ELR (cell line): ENCODE measurements at regions not wholly inside any gene's neighbourhood (a gene's known extent, or its start where the extent isn't known, plus 50 kb on each side); places are given as distances from the start of the nearest gene placed in this dataset.

Experiments
- DNase-seq: peaks from one replicate; pipeline ENCODE4 v3.0.0-alpha.2; 2015; ENCODE audit warnings: low read depth

GRCh38 chr5:174159327-174160114, 114.0 kb downstream of the NSG2 start:
- peak; percentile 62 for DNase-seq

GRCh38 chr5:174165406-174165805, 119.9 kb downstream of the NSG2 start:
- DNase-seq: no peak

GRCh38 chr5:174166231-174167079, 120.9 kb downstream of the NSG2 start:
- no peak for DNase-seq

- DNase-seq: no peak
These were observed 121.8 kb downstream of the NSG2 start for GRCh38 chr5:174167080-174167910.

DNA sequence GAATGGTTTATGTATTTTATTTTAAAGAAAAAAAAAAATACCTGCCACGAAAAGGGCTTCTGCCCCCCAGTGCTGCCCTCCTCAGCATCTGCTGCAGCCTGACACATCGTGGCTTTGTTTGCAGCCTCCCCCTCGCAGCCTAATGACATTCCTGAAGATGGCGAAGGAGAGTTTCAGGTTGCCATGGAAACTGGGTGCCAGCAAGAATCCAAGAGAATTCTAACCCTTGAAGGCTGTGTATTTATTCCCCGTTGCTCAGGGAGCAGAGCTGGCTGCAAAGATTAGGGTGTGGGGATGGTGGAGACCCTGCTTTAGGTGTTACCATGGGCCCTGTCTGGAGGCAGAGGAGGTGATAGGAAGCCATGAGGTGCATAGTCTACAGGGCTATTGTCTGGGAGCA, 126.6 kb downstream of the NSG2 start:
- no peak for DNase-seq

DNA sequence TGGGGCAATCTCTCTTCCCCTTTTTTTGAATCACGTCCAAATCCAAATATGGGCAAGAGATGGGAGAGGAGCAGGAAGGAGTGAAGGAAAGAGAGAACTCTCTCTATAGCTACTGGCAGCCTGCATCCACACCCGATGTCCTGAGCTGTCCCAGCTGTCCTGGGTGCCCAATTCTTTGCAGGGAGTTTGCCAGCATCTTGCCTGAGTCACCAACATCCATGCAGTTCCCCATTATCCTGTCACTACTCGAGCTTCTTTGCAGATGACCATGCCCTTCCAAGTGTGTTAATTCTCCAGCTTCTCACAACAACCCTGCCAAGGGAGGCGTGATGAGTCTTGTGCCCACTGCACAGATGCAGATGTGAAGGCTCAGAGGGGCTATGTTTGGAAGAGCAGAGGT, 127.1 kb downstream of the NSG2 start:
- DNase-seq: no peak

DNA sequence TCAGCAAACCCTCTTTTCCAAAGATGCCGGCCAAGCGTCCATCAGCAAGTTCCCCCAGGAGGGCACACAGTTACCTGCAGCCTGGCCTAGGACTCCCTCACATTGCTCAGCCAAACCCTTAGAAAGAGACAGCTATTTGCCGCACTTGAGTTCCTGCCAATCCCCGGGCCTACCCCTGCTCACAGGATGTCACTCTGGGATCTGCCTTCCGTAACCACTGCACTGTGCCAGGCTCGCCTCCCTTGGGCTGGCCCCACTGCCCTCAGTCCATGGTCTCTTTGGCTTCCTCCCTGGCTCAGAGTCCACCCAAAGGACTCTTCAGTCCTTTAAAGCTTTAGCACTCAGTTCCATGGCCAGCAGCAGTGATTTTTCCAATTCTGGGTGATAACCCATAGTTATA, 128.3 kb downstream of the NSG2 start:
- DNase-seq: no peak

- no peak for DNase-seq
These were observed 130.3 kb downstream of the NSG2 start for GRCh38 chr5:174175716-174176268.

DNA sequence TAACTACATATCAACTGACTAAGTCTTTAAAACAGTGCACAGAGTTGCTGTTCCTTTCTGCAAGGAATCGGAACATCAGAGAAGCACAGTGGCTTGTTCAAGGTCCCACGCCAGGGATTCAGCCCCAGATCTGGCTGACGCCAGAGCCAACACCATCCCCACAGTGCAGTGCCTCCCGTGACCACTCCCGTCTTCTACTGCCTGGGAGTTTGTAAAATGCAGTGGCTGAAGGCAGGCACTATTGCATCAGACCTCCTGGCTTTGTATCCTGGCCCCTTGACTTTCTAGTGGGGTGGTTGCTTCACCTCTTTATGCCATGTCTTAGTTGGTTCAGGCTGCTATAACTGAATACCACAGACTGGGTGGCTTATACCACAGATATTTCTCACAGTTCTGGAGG, 131.0 kb downstream of the NSG2 start:
- DNase-seq: no peak

- DNase-seq: no peak
These were observed 132.0 kb downstream of the NSG2 start for GRCh38 chr5:174177531-174177930.

DNA sequence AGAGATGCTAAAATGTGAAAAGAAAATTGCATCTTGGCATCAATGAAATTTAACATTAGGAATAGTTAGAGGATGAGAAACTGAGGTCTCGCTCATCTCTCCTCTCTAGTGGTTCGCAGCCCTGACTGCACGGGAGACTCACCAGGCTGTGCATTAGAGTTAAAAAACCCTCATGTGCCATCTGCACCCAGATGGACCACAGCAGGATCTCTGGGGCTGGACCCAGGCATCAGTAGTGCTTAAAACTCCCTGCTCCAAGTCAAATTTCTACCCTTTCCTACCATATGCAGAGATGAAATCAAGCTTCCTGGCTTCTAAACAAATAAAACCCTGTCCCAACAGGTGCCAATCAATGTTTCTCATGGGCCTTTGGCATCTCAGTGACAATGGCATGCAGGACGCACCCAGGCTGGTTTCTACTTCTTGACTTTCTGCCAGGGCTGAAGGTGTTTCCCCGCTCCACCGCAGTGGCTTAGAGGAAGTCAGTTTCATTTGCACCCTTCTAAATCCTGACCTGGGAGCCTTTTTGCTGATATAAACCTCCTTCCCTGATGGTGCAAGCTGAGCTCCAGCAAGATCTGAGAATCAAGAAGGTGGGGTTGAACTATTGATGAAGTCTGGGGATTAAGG, 132.6 kb downstream of the NSG2 start:
- DNase-seq: no peak

DNA sequence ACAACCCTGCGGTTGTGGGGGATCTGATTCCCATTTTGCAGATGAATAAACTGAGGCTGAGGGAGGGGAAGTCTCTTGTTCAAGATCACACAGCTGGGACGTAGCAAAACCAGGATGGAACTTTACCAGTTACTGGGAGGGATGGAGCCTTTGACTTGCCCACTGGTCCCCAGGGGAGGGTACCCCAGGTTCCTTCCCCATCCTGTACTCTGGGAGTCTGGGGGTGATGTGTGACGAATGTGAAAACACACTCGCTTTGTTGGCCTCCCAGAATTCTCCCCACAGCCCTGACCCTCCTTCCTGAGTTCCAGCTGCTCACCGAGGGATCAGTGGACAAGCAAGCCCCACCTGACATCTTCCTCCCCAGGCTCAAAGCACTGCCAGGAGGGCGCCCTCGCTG, 135.1 kb downstream of the NSG2 start:
- no peak for DNase-seq

GRCh38 chr5:174182111-174182510, 136.6 kb downstream of the NSG2 start:
- no peak for DNase-seq

GRCh38 chr5:174183701-174184100, 138.2 kb downstream of the NSG2 start:
- no peak for DNase-seq

DNA sequence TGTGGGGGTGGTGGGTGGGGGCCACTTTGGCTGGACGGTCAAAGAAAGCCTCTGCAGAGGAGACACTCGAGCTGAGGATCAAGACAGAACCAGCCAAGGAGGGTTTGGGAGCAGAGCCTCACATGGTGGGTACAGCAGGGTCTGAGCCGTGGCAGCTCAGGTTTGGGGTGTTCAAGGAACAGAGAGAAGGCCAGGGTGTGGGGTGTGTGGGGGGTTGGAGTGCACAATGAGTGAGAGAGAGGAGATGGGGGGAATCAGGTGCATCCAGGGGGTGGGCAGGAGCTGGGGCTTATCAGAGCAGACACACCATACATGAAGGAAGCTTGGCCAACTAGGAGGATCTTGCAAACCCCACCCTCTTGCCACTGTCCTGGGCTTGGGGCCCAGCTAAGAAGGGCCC, 140.0 kb downstream of the NSG2 start:
- no peak for DNase-seq

- no peak for DNase-seq
These were observed 140.7 kb downstream of the NSG2 start for GRCh38 chr5:174186096-174186695.

- no peak for DNase-seq
These were observed 141.5 kb downstream of the NSG2 start for GRCh38 chr5:174187001-174187400.

DNA sequence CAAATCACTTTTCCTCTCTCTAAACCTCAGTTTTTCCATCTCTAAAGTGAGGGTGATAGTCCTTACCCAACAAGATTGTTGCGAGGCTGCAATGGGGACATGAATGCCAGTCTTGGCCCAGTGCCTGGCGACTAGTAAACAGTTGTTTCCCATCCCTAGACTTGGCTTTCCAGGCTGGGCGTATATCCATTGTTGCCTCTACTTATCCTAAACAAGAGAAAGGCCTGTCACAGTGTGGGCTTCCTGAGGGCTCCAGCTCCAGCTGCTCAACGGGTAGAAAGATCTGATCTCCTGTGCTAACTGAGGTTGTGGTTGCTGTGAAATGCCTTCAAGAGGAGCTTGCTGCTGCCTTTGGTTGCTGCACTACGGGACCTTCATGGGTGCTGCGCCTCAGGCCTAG, 142.0 kb downstream of the NSG2 start:
- no peak for DNase-seq

DNA sequence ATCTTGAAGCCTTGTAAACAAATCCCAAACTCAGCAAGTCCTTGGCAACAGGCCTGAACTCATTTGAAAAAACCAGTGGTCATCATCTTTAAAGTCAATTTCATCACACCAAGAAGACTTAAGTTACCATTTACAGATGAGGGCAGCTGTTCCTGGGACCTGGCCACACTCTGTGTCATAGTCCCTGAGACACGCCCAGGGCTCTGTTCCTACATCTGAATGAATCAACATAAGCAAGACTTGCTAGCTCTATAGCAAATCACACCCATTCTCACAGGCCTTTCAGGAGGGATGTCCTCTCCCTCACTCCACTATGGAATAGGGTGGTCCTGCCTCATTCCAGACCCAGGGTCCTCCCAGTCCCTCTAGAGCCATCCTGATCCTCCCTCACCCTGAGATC, 142.8 kb downstream of the NSG2 start:
- DNase-seq: peak; percentile 1

- DNase-seq: no peak
These were observed 144.4 kb downstream of the NSG2 start for GRCh38 chr5:174189654-174190541.
